HEK293 (cell line): ENCODE measurements at regions not wholly inside any gene's neighbourhood (a gene's known extent, or its start where the extent isn't known, plus 50 kb on each side); places are given as distances from the start of the nearest gene placed in this dataset.

ENCODE experiments used
- REPIN1 ChIP-seq: fragments of 450-650 bp; formaldehyde crosslinking; IDR thresholded peaks from 2 replicates; pipeline ENCODE4 v1.5.1; 2017; ENCODE audit warnings: missing biosample characterization, missing genetic modification characterization, low read depth
- ZNF521 ChIP-seq: fragments of 450-650 bp; formaldehyde crosslinking; IDR thresholded peaks from 2 replicates; pipeline ENCODE4 v1.5.1; 2017; ENCODE audit warnings: missing biosample characterization, mild to moderate bottlenecking, missing genetic modification characterization
- ZNF585B ChIP-seq: fragments of 450-650 bp; formaldehyde crosslinking; IDR thresholded peaks from 2 replicates; pipeline ENCODE4 v1.5.1; 2016; ENCODE audit warnings: missing biosample characterization, missing genetic modification characterization
- TF ChIP-seq, protein P1 (sequence below): fragments of 450-650 bp; formaldehyde crosslinking; IDR thresholded peaks from 2 replicates; pipeline ENCODE4 v1.5.1; 2016; ENCODE audit warnings: missing biosample characterization, missing genetic modification characterization
- TF ChIP-seq, protein P2 (sequence below): fragments of 450-650 bp; formaldehyde crosslinking; IDR thresholded peaks from 2 replicates; pipeline ENCODE4 v1.5.1; 2016; ENCODE audit warnings: missing biosample characterization, missing genetic modification characterization

DNA sequence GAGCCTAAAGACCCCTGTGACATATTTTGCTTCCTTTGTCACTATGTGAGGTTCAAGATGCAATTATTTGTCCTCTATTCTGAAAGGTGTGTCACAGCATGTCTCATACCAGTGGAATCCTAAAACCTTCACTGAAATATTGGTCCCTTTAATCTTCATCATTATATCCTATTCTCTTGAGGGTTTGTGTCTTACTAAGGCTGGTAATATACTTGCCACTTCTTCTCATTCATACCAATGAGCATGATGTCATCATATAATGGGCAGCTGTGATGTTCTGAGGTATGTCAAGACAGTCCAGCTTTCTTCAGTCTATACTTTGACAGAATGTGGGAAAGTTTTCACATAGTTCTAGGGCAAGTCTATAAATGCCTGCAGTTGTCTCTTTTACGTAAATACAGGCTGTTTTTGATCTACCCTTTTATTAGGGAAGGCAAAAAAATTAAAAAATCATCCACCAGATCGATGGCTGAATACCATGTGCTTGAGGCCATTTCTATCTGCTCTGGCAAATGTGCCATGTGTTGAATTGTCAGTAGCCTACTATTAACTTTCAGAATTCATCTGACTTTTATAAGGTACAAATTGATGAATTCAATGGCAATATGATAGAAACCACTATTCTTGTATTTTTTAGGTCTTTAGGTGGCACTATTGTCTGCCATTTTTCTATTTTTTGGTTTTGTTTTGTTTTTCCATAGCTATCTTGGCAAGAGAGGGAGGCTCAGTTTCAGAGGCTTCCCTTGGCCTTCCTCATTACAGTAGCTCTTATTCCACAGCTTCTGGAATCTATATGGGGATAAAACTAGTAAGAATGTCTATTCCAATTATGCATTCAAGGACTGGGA is 209.0 kb downstream of the PPARGC1A start:
- TF ChIP-seq, protein P1, sequence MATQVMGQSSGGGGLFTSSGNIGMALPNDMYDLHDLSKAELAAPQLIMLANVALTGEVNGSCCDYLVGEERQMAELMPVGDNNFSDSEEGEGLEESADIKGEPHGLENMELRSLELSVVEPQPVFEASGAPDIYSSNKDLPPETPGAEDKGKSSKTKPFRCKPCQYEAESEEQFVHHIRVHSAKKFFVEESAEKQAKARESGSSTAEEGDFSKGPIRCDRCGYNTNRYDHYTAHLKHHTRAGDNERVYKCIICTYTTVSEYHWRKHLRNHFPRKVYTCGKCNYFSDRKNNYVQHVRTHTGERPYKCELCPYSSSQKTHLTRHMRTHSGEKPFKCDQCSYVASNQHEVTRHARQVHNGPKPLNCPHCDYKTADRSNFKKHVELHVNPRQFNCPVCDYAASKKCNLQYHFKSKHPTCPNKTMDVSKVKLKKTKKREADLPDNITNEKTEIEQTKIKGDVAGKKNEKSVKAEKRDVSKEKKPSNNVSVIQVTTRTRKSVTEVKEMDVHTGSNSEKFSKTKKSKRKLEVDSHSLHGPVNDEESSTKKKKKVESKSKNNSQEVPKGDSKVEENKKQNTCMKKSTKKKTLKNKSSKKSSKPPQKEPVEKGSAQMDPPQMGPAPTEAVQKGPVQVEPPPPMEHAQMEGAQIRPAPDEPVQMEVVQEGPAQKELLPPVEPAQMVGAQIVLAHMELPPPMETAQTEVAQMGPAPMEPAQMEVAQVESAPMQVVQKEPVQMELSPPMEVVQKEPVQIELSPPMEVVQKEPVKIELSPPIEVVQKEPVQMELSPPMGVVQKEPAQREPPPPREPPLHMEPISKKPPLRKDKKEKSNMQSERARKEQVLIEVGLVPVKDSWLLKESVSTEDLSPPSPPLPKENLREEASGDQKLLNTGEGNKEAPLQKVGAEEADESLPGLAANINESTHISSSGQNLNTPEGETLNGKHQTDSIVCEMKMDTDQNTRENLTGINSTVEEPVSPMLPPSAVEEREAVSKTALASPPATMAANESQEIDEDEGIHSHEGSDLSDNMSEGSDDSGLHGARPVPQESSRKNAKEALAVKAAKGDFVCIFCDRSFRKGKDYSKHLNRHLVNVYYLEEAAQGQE (tag by site-specific recombination): no peak
- TF ChIP-seq ZNF521 (no peak), REPIN1 (tag by site-specific recombination) (no peak), ZNF585B (no peak)
- TF ChIP-seq, protein P2, sequence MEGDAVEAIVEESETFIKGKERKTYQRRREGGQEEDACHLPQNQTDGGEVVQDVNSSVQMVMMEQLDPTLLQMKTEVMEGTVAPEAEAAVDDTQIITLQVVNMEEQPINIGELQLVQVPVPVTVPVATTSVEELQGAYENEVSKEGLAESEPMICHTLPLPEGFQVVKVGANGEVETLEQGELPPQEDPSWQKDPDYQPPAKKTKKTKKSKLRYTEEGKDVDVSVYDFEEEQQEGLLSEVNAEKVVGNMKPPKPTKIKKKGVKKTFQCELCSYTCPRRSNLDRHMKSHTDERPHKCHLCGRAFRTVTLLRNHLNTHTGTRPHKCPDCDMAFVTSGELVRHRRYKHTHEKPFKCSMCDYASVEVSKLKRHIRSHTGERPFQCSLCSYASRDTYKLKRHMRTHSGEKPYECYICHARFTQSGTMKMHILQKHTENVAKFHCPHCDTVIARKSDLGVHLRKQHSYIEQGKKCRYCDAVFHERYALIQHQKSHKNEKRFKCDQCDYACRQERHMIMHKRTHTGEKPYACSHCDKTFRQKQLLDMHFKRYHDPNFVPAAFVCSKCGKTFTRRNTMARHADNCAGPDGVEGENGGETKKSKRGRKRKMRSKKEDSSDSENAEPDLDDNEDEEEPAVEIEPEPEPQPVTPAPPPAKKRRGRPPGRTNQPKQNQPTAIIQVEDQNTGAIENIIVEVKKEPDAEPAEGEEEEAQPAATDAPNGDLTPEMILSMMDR (tag by site-specific recombination): no peak
